ENCODE measurements at regions not wholly inside any gene's neighbourhood (a gene's known extent, or its start where the extent isn't known, plus 50 kb on each side); places are given as distances from the start of the nearest gene placed in this dataset.
"Not testable (repeated sequence)": the region's sequence is repeated elsewhere in the genome, so short reads cannot be mapped to it uniquely, and the experiment has no call there.

GRCh38 chr10:56003555-56003954, 357.5 kb downstream of the ZWINT start:
- DNase-seq (no peak), ATAC-seq (no peak)
- intact Hi-C loops (cut with micrococcal nuclease), result no loop called here

GRCh38 chr10:55989188-55989587, 371.9 kb downstream of the ZWINT start:
- ATAC-seq (no peak), DNase-seq (no peak)
- intact Hi-C loops (cut with micrococcal nuclease), result no loop called here

DNA sequence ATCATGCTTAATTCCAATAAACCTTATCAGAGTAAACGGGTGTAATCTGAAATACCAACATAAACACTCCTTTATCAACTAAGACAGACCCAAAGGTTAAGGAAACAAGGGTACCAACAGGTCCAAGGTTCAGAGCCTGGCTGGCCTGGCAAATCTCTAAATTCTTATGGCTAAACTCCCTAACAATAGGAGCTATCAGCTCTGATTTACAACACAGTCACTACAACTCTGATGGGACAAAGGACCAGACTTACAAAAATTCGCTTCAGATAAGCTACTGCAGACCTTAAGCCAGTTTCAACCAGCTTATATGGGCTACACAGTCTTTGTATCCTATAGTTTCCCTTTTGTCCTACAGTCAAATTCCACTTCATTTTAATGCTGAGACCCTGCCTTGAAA, 381.9 kb downstream of the ZWINT start:
- intact Hi-C loops (cut with micrococcal nuclease), result no loop called here
- ATAC-seq, result no peak
- no peak for DNase-seq

- no peak for ATAC-seq
- no peak for DNase-seq
- intact Hi-C loops (cut with micrococcal nuclease), result no loop called here
These were observed 395.0 kb downstream of the ZWINT start for GRCh38 chr10:55966101-55966500.

GRCh38 chr10:55943403-55943802, 417.7 kb downstream of the ZWINT start:
- intact Hi-C loops (cut with micrococcal nuclease), result no loop called here
- ATAC-seq (no peak), DNase-seq (no peak)

DNA sequence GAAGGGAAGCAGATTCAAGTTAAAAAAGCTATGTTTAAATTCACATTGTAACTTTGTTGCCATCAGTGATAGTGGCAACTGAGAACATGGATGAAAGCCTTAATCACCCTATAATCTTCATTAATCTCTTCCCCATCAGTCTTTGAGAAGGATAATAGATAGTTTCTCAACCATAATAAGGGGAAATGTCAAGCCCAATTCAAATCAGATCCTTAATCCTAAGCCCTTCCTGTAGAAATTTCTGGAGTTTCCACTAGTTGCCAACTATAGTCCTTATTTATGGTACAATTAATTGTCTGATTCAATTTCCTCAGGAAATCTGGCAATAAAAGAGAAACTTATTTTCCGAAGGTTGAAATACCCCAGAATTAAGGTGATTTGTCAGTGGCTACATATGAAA, 431.8 kb downstream of the ZWINT start:
- DNase-seq, result no peak
- ATAC-seq, result no peak
- intact Hi-C loops (cut with micrococcal nuclease), result no loop called here

DNA sequence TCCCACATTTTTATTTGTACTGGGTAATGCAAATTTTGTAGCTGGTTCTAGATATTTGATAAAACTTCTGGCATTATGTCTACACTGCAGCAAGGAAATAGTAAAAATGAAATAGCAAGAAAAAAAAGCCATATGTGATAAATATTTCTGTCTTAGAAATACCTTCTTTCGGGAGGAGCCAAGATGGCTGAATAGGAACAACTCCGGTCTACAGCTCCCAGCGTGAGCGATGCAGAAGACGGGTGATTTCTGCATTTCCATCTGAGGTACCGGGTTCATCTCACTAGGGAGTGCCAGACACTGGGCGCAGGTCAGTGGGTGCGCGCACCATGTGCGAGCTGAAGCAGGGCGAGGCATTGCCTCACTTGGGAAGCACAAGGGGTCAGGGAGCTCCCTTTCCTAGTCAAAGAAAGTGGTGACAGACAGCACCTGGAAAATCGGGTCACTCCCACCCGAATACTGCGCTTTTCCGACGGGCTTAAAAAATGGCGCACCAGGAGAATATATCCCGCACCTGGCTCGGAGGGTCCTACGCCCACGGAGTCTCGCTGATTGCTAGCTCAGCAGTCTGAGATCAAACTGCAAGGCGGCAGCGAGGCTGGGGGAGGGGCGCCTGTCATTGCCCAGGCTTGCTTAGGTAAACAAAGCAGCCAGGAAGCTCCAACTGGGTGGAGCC, 461.4 kb downstream of the ZWINT start:
- intact Hi-C loops (cut with micrococcal nuclease); DNase-seq; ATAC-seq: not testable (repeated sequence)

DNA sequence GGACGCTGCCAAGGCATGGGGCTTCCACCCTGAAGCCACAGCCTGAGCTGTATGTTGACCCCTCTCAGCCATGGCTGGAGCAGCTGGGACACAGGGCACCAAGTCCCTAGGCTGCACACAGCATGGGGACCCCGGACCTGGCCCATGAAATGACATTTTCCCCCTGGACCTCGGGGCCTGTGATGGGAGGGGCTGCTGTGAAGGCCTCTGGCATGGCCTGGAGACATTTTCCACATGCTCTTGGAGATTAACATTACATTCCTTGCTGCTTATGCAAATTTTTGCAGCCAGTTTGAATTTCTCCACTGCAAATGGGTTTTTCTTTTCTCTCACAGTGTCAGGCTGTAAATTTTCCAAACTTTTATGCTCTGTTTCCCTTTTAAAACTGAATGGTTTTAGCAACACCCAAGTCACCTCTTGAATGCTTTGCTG, 463.6 kb downstream of the ZWINT start:
- intact Hi-C loops (cut with micrococcal nuclease), result no loop called here
- ATAC-seq, result no peak
- no peak for DNase-seq

GRCh38 chr10:55892276-55892675, 468.8 kb downstream of the ZWINT start:
- intact Hi-C loops (cut with micrococcal nuclease), result no loop called here
- DNase-seq (no peak), ATAC-seq (no peak)

DNA sequence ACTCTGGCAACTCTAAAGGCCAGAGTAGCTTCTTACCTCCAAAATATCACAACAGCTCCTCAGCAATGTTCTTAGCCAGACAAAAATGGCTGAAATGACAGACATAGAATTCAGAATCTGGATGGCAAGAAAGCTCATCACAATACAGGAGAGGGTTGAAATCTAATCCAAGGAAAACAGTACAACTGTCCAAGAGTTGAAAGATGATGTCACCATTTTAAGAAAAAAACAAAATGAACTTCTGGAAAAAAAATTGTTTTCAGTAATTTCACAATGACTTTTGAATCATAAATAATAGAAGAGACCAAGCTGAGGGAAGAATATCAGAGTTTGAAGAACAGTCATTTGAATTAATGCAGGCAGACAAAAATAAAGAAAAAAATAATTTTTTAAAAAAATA, 479.5 kb downstream of the ZWINT start:
- ATAC-seq, result no peak
- no peak for DNase-seq
- intact Hi-C loops (cut with micrococcal nuclease), result no loop called here

DNA sequence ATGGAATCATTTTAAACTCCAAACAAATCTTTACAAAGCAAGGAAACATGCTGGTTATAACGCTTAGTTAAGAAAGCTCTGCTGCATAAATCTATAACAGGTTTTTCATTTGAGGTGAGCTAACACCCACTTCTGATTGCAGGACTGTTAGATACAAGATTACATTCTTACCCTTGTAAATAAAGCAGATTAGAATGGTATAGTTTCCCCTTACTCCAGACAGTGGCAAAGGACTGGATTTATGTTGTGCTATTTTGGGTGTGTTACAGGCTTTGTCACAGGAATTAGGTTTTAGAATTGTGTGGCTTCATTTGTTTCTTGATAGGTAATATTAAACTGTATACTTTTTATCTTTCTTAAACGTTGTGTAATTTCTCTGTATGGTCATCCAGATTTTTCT, 487.6 kb downstream of the ZWINT start:
- ATAC-seq (no peak), DNase-seq (no peak)
- intact Hi-C loops (cut with micrococcal nuclease), result no loop called here

DNA sequence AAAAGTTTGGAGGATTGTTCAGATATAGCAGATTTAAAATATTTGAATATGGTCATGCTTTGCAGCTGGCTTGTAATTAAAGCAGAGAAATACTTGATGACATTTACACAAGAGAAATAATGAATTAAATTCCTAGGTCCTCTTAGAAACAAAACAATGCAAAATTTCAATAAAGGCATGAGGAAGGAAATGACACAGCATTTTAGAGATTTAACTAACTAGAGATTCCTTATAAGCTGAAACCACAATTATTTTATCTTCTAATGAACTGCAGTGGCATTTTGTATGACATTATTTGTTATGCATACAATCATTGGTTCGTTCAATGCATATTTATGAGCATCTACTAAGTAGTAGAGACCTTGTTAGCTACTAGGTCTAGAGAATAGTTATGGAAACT, 490.9 kb downstream of the ZWINT start:
- DNase-seq (no peak), ATAC-seq (no peak)
- intact Hi-C loops (cut with micrococcal nuclease), result no loop called here

DNA sequence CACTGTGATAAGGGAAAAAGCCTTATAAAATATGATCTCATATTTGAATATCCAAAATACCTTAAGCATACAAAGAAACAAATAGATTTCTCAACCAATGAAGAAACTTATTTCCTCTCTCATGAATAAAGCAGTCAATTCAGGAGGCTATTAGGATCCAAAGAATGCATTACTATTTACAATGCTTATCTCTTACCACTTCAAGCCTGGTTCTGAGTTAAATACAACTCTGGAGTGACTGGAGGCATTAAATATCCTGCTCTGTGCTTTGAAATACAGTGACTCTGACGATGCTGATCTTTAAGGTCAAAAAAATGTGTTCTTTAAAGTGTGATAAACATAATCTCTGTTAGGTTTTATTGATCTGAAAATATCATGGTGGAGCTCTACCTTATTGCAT, 493.2 kb downstream of the ZWINT start:
- ATAC-seq (no peak), DNase-seq (no peak)
- intact Hi-C loops (cut with micrococcal nuclease), result no loop called here

GRCh38 chr10:55858730-55859129, 502.3 kb downstream of the ZWINT start:
- ATAC-seq, result no peak
- intact Hi-C loops (cut with micrococcal nuclease), result no loop called here
- DNase-seq, result no peak

DNA sequence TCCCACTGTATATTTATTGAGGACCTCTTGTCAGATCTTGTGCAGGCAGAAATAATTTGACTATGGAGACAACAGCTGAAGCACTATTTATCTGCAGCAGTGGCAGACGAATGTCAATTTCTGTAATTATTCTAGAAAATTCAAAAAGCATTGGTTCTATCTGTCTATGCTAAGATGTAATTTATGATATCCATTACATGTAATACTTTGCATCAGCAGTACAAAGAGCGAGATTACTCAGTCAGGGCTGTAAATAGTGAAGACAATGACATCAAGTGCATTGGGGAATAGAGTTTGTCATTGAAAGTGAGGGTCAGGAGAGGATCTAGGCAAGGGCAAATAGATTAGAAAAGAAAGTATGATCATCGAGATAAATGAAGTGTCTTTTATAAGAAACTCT, 508.2 kb downstream of the ZWINT start:
- ATAC-seq, result no peak
- intact Hi-C loops (cut with micrococcal nuclease), result no loop called here
- DNase-seq, result no peak

- intact Hi-C loops (cut with micrococcal nuclease), result no loop called here
- DNase-seq, result no peak
- ATAC-seq, result no peak
These were observed 523.8 kb downstream of the ZWINT start for GRCh38 chr10:55837273-55837672.

DNA sequence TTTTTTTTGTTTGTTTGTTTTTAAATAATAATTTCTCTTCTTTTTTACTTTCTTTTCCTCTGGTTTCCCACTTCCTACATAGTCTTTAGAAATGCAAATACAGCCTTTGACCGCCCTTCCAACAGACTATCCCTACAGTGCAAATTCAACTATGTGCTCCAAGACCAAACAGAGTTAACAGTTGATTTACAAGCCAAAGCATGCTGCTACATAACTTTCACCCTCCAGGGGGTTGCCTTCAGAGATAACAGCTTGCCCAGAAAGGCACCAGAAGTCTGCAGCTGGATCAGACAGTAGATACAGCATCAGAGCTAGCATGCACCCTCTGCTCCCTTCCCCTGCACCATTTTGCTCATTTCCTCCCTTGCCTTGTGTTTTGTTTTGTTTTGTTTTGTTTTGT, 539.0 kb downstream of the ZWINT start:
- DNase-seq (no peak), ATAC-seq (no peak)
- intact Hi-C loops (cut with micrococcal nuclease), result no loop called here

GRCh38 chr10:55820478-55820877, 540.6 kb downstream of the ZWINT start:
- DNase-seq (no peak), ATAC-seq (no peak)
- intact Hi-C loops (cut with micrococcal nuclease), result no loop called here

DNA sequence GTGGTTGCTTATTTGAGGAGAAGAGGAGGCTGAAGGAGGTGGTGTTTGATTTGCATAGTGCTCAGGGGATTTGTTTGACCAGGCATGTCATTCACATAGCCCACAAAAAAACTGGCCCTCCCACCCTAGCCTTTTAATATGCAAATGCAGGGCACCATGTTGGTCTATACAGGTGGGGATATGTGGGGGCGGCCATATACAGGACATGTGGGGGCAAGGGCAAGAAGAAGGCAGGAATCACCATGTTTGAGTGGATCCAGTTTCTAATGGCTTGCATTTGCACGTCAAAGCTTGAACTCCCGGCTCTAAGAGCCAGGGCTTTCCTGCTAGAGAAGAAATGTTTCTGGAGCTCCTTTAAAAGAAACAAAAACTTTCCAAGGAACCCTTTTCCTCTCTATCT, 541.0 kb downstream of the ZWINT start:
- DNase-seq (no peak), ATAC-seq (no peak)
- intact Hi-C loops (cut with micrococcal nuclease), result no loop called here

- ATAC-seq (no peak), DNase-seq (no peak)
- intact Hi-C loops (cut with micrococcal nuclease), result no loop called here
These were observed 547.4 kb downstream of the ZWINT start for GRCh38 chr10:55813451-55814170.

DNA sequence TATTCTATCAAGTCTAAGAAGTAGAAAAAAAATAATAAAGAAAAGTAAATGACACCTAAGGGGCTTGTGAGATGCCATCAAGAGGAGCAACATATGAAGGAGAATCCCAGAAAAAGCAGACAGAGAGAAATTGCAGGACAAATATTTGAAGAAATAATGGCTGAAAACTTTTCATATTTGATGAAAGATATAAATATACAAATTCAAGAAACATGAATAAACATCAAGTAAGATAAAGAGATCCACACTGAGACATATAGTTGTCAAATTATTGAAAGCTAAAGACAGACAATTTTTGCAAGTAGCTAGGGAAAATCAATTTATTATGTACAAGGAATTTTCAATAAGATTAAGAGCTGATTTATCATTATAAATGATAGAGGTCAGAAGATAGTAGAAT, 558.0 kb downstream of the ZWINT start:
- DNase-seq (no peak), ATAC-seq (no peak)
- intact Hi-C loops (cut with micrococcal nuclease), result no loop called here
